AG09309 (cell line): ENCODE measurements at regions not wholly inside any gene's neighbourhood (a gene's known extent, or its start where the extent isn't known, plus 50 kb on each side); places are given as distances from the start of the nearest gene placed in this dataset.

Experiments used
- DNase-seq: peaks from one replicate; pipeline ENCODE4 v3.0.0-alpha.2; 2010; ENCODE audit warnings: low read depth
- H3K4me3 ChIP-seq: 2 replicates; pipeline ENCODE4 v1.5.1; 2011; ENCODE audit warnings: mild to moderate bottlenecking, low read depth, low read length, moderate library complexity; ENCODE audit not compliant: control insufficient read depth
- CTCF ChIP-seq: IDR thresholded peaks from 2 replicates; pipeline ENCODE4 v1.5.1; 2011; ENCODE audit warnings: mild to moderate bottlenecking, low read depth, low read length, inconsistent platforms; ENCODE audit not compliant: insufficient read depth, control insufficient read depth; ENCODE audit errors: missing control alignments

- TF ChIP-seq CTCF: no peak
- no peak overlapping the region for H3K4me3 ChIP-seq
- no peak for DNase-seq
Observed at GRCh38 chr3:41029356-41029755, 169.9 kb upstream of the CTNNB1 start.

- no peak for TF ChIP-seq CTCF
- no peak overlapping the region for H3K4me3 ChIP-seq
- no peak for DNase-seq
Observed at GRCh38 chr3:41030220-41030619, 169.1 kb upstream of the CTNNB1 start.

GRCh38 chr3:41031401-41031800 is 167.9 kb upstream of the CTNNB1 start:
- no peak for TF ChIP-seq CTCF
- no peak for DNase-seq
- H3K4me3 ChIP-seq: no peak overlapping the region

GRCh38 chr3:41033956-41034519 is 165.3 kb upstream of the CTNNB1 start:
- H3K4me3 ChIP-seq: no peak overlapping the region
- TF ChIP-seq CTCF: no peak
- DNase-seq: no peak

- DNase-seq: no peak
- TF ChIP-seq CTCF: no peak
- H3K4me3 ChIP-seq: no peak overlapping the region
Observed at GRCh38 chr3:41035456-41036022, 163.8 kb upstream of the CTNNB1 start.

- H3K4me3 ChIP-seq: no peak overlapping the region
- DNase-seq: no peak
- no peak for TF ChIP-seq CTCF
Observed at GRCh38 chr3:41037651-41038334, 161.5 kb upstream of the CTNNB1 start.
